SK-N-MC (cell line): ENCODE measurements at regions not wholly inside any gene's neighbourhood (a gene's known extent, or its start where the extent isn't known, plus 50 kb on each side); places are given as distances from the start of the nearest gene placed in this dataset.

ENCODE experiments used
- EZH2 ChIP-seq: fragments of 200-600 bp; sonication (generic); IDR thresholded peaks from one replicate; pipeline ENCODE4 v1.6.1; 2017; ENCODE audit warnings: antibody characterized with exemption
- POLR2AphosphoS5 ChIP-seq: IDR thresholded peaks from 2 replicates; pipeline ENCODE4 v1.6.1; 2012; ENCODE audit warnings: mild to moderate bottlenecking, low read depth, low read length, borderline replicate concordance

DNA sequence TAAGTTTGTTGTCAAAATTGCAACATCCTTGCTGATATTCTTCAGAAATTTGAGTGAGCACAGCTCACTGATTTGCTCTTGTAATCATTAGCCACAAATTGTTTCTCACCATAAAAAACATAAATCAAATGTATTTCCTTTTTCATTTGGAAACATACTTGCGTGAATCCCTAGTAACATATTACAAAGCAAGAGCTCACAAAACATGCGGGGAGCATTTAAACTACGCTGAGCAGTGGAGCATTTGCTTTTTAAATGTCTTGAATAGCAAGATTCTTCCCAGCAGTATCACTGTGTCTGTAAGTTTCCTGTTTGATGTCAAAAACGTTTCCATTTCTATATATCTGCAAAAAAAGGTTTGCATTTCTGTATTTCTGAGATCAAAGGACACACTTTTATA, 788.3 kb upstream of the SALL3 start:
- TF ChIP-seq EZH2 (no peak), POLR2AphosphoS5 (no peak)
